CD4-positive, CD25-positive, alpha-beta regulatory T cell (primary cell): ENCODE measurements at regions not wholly inside any gene's neighbourhood (a gene's known extent, or its start where the extent isn't known, plus 50 kb on each side); places are given as distances from the start of the nearest gene placed in this dataset.

Experiments used
- ATAC-seq, 2 donors: fragments of 150-1000 bp; cut with Tn5 transposase; one replicate each; pipeline ENCODE4 v1.10.0; 2021; ENCODE audit warnings: low read depth in 2 of 2, moderate number of reproducible peaks in 2 of 2, moderate library complexity in 1 of 2
- DNase-seq, 3 donors: peaks; one replicate each; pipeline versions ENCODE4 v3.0.0 to v3.0.0-alpha.2; 2012 to 2022; ENCODE audit warnings: mixed read lengths in 1 of 3
- H3K27ac ChIP-seq: one replicate; pipeline ENCODE4 v1.7.0; 2013; ENCODE audit warnings: mild to moderate bottlenecking, low read length; ENCODE audit not compliant: insufficient read depth, poor library complexity, severe bottlenecking
- H3K27me3 ChIP-seq: one replicate; pipeline ENCODE4 v1.7.0; 2013; ENCODE audit warnings: low read length; ENCODE audit not compliant: control insufficient read depth, insufficient read depth
- H3K36me3 ChIP-seq: one replicate; pipeline ENCODE4 v1.7.0; 2013; ENCODE audit warnings: mild to moderate bottlenecking, low read length, moderate library complexity; ENCODE audit not compliant: control insufficient read depth, insufficient read depth
- H3K4me1 ChIP-seq: 2 replicates; pipeline ENCODE4 v1.7.0; 2013; ENCODE audit warnings: mild to moderate bottlenecking, low read length; ENCODE audit not compliant: insufficient read depth, control insufficient read depth, poor library complexity, severe bottlenecking
- H3K4me3 ChIP-seq: one replicate; pipeline ENCODE4 v1.7.0; 2013; ENCODE audit warnings: low read depth, mild to moderate bottlenecking, low read length, moderate library complexity
- H3K9me3 ChIP-seq, 2 experiments: 1 replicate in 1 of 2; 2 replicates in 1 of 2; pipeline ENCODE4 v1.7.0; 2013; ENCODE audit warnings: low read length in 2 of 2, mild to moderate bottlenecking in 1 of 2, moderate library complexity in 1 of 2; ENCODE audit not compliant: control insufficient read depth in 2 of 2
- H3K27ac Mint-ChIP-seq, 3 donors: one replicate each; pipeline ENCODE4 v1.8.0; 2020 to 2022; ENCODE audit warnings: mild to moderate bottlenecking in 3 of 3, mixed read lengths in 3 of 3, moderate library complexity in 2 of 3
- H3K27me3 Mint-ChIP-seq: one replicate; pipeline ENCODE4 v1.8.0; 2022; ENCODE audit warnings: mild to moderate bottlenecking, mixed read lengths
- H3K36me3 Mint-ChIP-seq: one replicate; pipeline ENCODE4 v1.8.0; 2020; ENCODE audit warnings: mixed read lengths
- H3K4me1 Mint-ChIP-seq, 4 donors: one replicate each; pipeline ENCODE4 v1.8.0; 2020 to 2022; ENCODE audit warnings: mixed read lengths in 4 of 4, mild to moderate bottlenecking in 1 of 4
- H3K4me3 Mint-ChIP-seq, 4 donors: one replicate each; pipeline ENCODE4 v1.8.0; 2020 to 2022; ENCODE audit warnings: mild to moderate bottlenecking in 4 of 4, mixed read lengths in 4 of 4, moderate library complexity in 3 of 4
- H3K9me3 Mint-ChIP-seq, 7 donors: one replicate each; pipeline ENCODE4 v1.8.0; 2020 to 2022; ENCODE audit warnings: mixed read lengths in 7 of 7, mild to moderate bottlenecking in 3 of 7, moderate library complexity in 2 of 7

- H3K27ac ChIP-seq = no peak overlapping the region
- H3K4me1 ChIP-seq = no peaks in the 10 kb centered on the region
- Mint-ChIP-seq H3K9me3 (peaks cover 2 to 14% (median 6%) of the 10 kb centered on the region in 7 donors), H3K4me3 (no peak overlapping the region), H3K27me3 (no peaks in the 10 kb centered on the region), H3K36me3 (no peaks in the 10 kb centered on the region), H3K27ac (no peak overlapping the region), H3K4me1 (no peaks in the 10 kb centered on the region)
- ATAC-seq (no peak), DNase-seq (no peak)
- no peaks in the 10 kb centered on the region for H3K36me3 ChIP-seq
- no peaks in the 10 kb centered on the region for H3K9me3 ChIP-seq
- no peak overlapping the region for H3K4me3 ChIP-seq
- no peaks in the 10 kb centered on the region for H3K27me3 ChIP-seq
These were observed 282.7 kb downstream of the HAO1 start for GRCh38 chr20:7657569-7657968.

DNA sequence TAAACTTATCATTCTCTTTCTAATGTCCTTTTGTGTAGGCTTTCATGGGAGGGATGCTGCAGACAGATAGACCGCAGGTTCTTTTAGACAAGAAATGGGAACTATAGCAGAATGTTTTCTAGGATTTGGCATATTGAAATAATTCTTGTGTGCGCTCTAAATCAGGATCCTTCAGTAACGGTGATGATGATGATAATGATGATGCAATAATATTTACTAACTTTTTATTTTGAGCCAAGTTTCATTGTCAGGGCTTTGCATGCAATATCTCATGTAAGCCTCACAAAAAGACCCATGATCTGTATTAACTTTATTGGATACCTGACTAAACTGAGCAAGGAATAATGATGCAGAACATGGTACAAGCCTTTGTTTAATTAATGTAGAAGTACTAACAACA is 280.1 kb downstream of the HAO1 start:
- Histone ChIP-seq H3K27ac (no peak overlapping the region), H3K9me3 (no peaks in the 10 kb centered on the region), H3K27me3 (no peaks in the 10 kb centered on the region), H3K4me1 (no peaks in the 10 kb centered on the region), H3K4me3 (no peak overlapping the region), H3K36me3 (no peaks in the 10 kb centered on the region)
- H3K27me3 Mint-ChIP-seq = no peaks in the 10 kb centered on the region
- no peak for ATAC-seq
- H3K4me1 Mint-ChIP-seq = no peaks in the 10 kb centered on the region
- no peak overlapping the region for H3K27ac Mint-ChIP-seq
- no peak for DNase-seq
- H3K36me3 Mint-ChIP-seq = no peaks in the 10 kb centered on the region
- no peak overlapping the region for H3K4me3 Mint-ChIP-seq
- H3K9me3 Mint-ChIP-seq = peaks cover 2 to 14% (median 6%) of the 10 kb centered on the region in 7 donors

GRCh38 chr20:7665376-7665775 is 274.9 kb downstream of the HAO1 start:
- Mint-ChIP-seq H3K9me3 (peaks cover 0 to 10% (median 6%) of the 10 kb centered on the region in 7 donors), H3K4me3 (no peak overlapping the region), H3K27ac (no peak overlapping the region), H3K27me3 (no peaks in the 10 kb centered on the region), H3K36me3 (no peaks in the 10 kb centered on the region), H3K4me1 (no peaks in the 10 kb centered on the region)
- no peak overlapping the region for H3K27ac ChIP-seq
- DNase-seq (no peak), ATAC-seq (no peak)
- no peaks in the 10 kb centered on the region for H3K9me3 ChIP-seq
- no peaks in the 10 kb centered on the region for H3K4me1 ChIP-seq
- no peaks in the 10 kb centered on the region for H3K36me3 ChIP-seq
- H3K27me3 ChIP-seq = no peaks in the 10 kb centered on the region
- no peak overlapping the region for H3K4me3 ChIP-seq

DNA sequence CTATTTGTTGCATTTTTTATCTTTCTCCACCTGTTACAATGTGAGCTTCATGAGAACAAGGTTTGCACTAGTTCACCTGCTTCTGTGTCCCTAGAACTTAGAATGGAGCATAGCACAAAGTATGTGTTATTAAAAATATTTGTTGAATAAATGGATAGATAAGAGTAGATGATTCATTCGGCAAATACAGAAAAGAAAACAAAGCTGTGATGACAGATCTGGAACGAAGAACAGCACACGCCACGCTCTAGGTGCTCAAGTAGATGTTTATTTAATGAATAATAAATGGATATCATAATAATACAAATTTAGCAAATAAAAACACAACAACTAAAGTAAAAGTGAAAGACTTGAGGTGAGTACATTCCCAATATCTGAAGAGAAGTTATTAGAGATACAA is 273.1 kb downstream of the HAO1 start:
- H3K9me3 Mint-ChIP-seq = peaks cover 0 to 12% (median 5%) of the 10 kb centered on the region in 7 donors
- no peaks in the 10 kb centered on the region for H3K4me1 Mint-ChIP-seq
- no peaks in the 10 kb centered on the region for H3K36me3 Mint-ChIP-seq
- no peaks in the 10 kb centered on the region for H3K27me3 Mint-ChIP-seq
- no peak overlapping the region for H3K4me3 Mint-ChIP-seq
- no peak overlapping the region for H3K27ac ChIP-seq
- H3K4me3 ChIP-seq = no peak overlapping the region
- no peaks in the 10 kb centered on the region for H3K9me3 ChIP-seq
- no peaks in the 10 kb centered on the region for H3K36me3 ChIP-seq
- no peaks in the 10 kb centered on the region for H3K4me1 ChIP-seq
- H3K27me3 ChIP-seq = no peaks in the 10 kb centered on the region
- no peak for ATAC-seq
- no peak overlapping the region for H3K27ac Mint-ChIP-seq
- DNase-seq = no peak

DNA sequence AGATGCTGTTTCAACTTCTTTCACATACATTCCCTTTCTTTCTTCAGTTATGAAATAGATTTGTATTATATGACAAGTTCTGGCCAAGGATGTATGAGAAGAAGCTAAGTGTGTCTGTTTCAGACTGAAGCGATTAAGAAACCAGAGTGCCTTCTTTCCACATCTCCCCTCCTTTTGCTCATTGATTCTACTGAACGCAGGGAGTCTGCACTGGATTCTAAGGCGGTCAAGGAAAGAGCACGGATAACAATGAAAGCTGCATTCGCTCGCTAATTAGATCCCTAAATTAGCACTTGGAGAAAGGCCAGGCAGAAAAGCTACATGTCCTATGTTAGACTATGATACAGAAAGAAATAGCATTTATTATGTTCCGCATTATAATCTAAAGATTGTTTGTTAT is 267.7 kb downstream of the HAO1 start:
- no peaks in the 10 kb centered on the region for H3K9me3 ChIP-seq
- H3K4me3 ChIP-seq = no peak overlapping the region
- Mint-ChIP-seq H3K4me3 (no peak overlapping the region), H3K27me3 (no peaks in the 10 kb centered on the region), H3K27ac (no peak overlapping the region), H3K9me3 (peaks cover 0 to 14% (median 5%) of the 10 kb centered on the region in 7 donors), H3K4me1 (no peaks in the 10 kb centered on the region), H3K36me3 (no peaks in the 10 kb centered on the region)
- DNase-seq (no peak), ATAC-seq (no peak)
- H3K27me3 ChIP-seq = no peaks in the 10 kb centered on the region
- H3K36me3 ChIP-seq = no peaks in the 10 kb centered on the region
- no peak overlapping the region for H3K27ac ChIP-seq
- no peaks in the 10 kb centered on the region for H3K4me1 ChIP-seq

DNA sequence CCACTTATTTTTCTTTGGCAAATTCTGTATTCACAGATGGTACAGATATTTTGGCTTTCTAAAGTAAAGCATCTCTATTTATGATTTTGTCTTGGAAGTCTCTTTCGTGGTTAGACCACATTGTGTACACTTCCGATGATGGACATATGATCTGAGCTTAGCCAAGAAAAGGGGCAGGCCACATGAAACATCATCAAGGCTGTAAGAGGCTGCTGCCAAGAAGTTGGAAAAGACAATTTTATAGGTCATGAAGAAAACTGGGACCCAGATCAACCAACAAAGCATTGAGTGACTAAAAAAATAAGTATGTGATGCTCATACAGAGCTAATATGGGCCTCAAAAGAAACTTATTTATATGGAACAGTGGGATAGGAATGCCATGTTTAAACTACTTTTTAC is 266.4 kb downstream of the HAO1 start:
- no peaks in the 10 kb centered on the region for H3K9me3 ChIP-seq
- no peaks in the 10 kb centered on the region for H3K4me1 Mint-ChIP-seq
- H3K27ac ChIP-seq = no peak overlapping the region
- ATAC-seq (no peak), DNase-seq (no peak)
- H3K27ac Mint-ChIP-seq = no peak overlapping the region
- H3K4me3 ChIP-seq = no peak overlapping the region
- no peaks in the 10 kb centered on the region for H3K27me3 Mint-ChIP-seq
- H3K36me3 Mint-ChIP-seq = no peaks in the 10 kb centered on the region
- H3K4me3 Mint-ChIP-seq = no peak overlapping the region
- no peaks in the 10 kb centered on the region for H3K36me3 ChIP-seq
- H3K9me3 Mint-ChIP-seq = peaks cover 0 to 13% (median 5%) of the 10 kb centered on the region in 7 donors
- H3K4me1 ChIP-seq = no peaks in the 10 kb centered on the region
- no peaks in the 10 kb centered on the region for H3K27me3 ChIP-seq

DNA sequence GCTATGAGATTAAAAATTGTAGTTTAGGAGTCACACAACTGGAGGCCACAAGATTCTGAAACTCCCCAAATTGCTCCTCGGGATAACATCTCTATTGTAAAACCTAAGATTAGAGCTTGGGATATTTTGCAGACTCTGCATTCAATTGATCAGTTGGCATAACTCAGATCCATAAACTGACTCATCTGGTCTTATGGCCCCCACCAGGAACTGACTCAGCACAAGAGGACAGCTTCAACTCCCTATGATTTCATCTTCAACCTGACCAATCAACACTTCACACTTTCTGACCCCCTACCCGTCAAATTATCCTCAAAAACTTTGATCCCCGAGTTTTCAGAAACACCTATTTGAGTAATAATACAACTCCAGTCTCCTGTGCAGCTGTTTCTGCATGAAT is 257.3 kb downstream of the HAO1 start:
- Histone ChIP-seq H3K9me3 (no peaks in the 10 kb centered on the region), H3K4me1 (no peaks in the 10 kb centered on the region), H3K27ac (no peak overlapping the region), H3K36me3 (no peaks in the 10 kb centered on the region), H3K4me3 (no peak overlapping the region), H3K27me3 (no peaks in the 10 kb centered on the region)
- H3K4me3 Mint-ChIP-seq = no peak overlapping the region
- no peak for DNase-seq
- ATAC-seq = no peak
- H3K9me3 Mint-ChIP-seq = peaks cover 0 to 2% (median 0%) of the 10 kb centered on the region in 7 donors
- H3K36me3 Mint-ChIP-seq = no peaks in the 10 kb centered on the region
- H3K4me1 Mint-ChIP-seq = no peaks in the 10 kb centered on the region
- H3K27ac Mint-ChIP-seq = no peak overlapping the region
- no peaks in the 10 kb centered on the region for H3K27me3 Mint-ChIP-seq

- Mint-ChIP-seq H3K27ac (no peak overlapping the region), H3K4me1 (no peaks in the 10 kb centered on the region), H3K9me3 (peaks cover 2 to 12% (median 5%) of the 10 kb centered on the region in 7 donors), H3K4me3 (no peak overlapping the region), H3K36me3 (no peaks in the 10 kb centered on the region), H3K27me3 (no peaks in the 10 kb centered on the region)
- Histone ChIP-seq H3K9me3 (no peaks in the 10 kb centered on the region), H3K27ac (no peak overlapping the region), H3K27me3 (no peaks in the 10 kb centered on the region), H3K36me3 (no peaks in the 10 kb centered on the region), H3K4me3 (no peak overlapping the region), H3K4me1 (no peaks in the 10 kb centered on the region)
- ATAC-seq (no peak), DNase-seq (no peak)
These were observed 253.2 kb downstream of the HAO1 start for GRCh38 chr20:7687065-7687464.
